SK-N-SH (cell line): ENCODE measurements at regions not wholly inside any gene's neighbourhood (a gene's known extent, or its start where the extent isn't known, plus 50 kb on each side); places are given as distances from the start of the nearest gene placed in this dataset.

Experiments
- FOSL2 ChIP-seq: IDR thresholded peaks from 2 replicates; pipeline ENCODE4 v1.4.0; 2012; ENCODE audit warnings: low read depth, mild to moderate bottlenecking, moderate library complexity, borderline replicate concordance
- MXI1 ChIP-seq: IDR thresholded peaks from 2 replicates; pipeline ENCODE4 v1.6.1; 2012; ENCODE audit warnings: mild to moderate bottlenecking, low read depth, low read length, improper control_type of control experiment
- NRF1 ChIP-seq: IDR thresholded peaks from 2 replicates; pipeline ENCODE4 v1.6.1; 2012; ENCODE audit warnings: low read depth, mild to moderate bottlenecking, low read length
- POLR2AphosphoS5 ChIP-seq: IDR thresholded peaks from 2 replicates; pipeline ENCODE4 v1.6.1; 2012; ENCODE audit warnings: low read depth, low read length
- RFX5 ChIP-seq: IDR thresholded peaks from 2 replicates; pipeline ENCODE4 v1.6.1; 2012; ENCODE audit warnings: mild to moderate bottlenecking, improper control_type of control experiment, low read length
- SIN3A ChIP-seq: IDR thresholded peaks from 2 replicates; pipeline ENCODE4 v1.6.1; 2012; ENCODE audit warnings: low read depth, mild to moderate bottlenecking, low read length, moderate library complexity, borderline replicate concordance
- TF ChIP-seq, protein P1 (sequence below): fragments of 200-600 bp; sonication (generic); IDR thresholded peaks from 2 replicates; pipeline ENCODE4 v1.6.1; 2017; ENCODE audit warnings: antibody characterized with exemption, mild to moderate bottlenecking, moderate library complexity
- TF ChIP-seq, protein P2 (sequence below): IDR thresholded peaks from 2 replicates; pipeline ENCODE4 v1.6.1; 2012; ENCODE audit warnings: mild to moderate bottlenecking, low read depth, low read length, moderate library complexity
- TF ChIP-seq, protein P3 (sequence below): IDR thresholded peaks from 2 replicates; pipeline ENCODE4 v1.4.0; 2012; ENCODE audit warnings: low read depth, borderline replicate concordance
- TF ChIP-seq, protein P4 (sequence below): IDR thresholded peaks from 2 replicates; pipeline ENCODE4 v1.4.0; 2012; ENCODE audit warnings: low read depth

DNA sequence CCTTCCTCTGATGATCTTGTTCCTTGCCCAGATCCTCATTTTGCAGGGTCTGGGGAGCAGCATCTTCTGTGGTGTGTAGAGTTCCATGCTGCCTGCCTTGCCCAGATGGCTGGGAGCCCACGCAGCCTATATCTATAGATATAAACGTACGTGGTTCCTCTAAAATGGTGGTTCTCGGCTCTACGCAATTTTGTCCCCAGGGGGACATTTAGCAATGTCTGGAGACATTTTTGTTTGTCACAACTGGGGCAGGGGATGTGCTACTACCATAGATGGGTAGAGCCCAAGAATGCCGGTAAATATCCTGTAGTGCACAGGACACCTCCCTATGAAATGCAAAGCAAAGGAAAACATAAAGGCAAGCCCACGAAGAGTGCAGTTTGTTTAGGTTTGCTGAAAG, 98.4 kb upstream of the SPACA1 start:
- TF ChIP-seq, protein P1, sequence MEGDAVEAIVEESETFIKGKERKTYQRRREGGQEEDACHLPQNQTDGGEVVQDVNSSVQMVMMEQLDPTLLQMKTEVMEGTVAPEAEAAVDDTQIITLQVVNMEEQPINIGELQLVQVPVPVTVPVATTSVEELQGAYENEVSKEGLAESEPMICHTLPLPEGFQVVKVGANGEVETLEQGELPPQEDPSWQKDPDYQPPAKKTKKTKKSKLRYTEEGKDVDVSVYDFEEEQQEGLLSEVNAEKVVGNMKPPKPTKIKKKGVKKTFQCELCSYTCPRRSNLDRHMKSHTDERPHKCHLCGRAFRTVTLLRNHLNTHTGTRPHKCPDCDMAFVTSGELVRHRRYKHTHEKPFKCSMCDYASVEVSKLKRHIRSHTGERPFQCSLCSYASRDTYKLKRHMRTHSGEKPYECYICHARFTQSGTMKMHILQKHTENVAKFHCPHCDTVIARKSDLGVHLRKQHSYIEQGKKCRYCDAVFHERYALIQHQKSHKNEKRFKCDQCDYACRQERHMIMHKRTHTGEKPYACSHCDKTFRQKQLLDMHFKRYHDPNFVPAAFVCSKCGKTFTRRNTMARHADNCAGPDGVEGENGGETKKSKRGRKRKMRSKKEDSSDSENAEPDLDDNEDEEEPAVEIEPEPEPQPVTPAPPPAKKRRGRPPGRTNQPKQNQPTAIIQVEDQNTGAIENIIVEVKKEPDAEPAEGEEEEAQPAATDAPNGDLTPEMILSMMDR = no peak
- TF ChIP-seq NRF1 (no peak), POLR2AphosphoS5 (no peak), RFX5 (no peak), SIN3A (no peak), MXI1 (no peak), FOSL2 (no peak)
- TF ChIP-seq, protein P2, sequence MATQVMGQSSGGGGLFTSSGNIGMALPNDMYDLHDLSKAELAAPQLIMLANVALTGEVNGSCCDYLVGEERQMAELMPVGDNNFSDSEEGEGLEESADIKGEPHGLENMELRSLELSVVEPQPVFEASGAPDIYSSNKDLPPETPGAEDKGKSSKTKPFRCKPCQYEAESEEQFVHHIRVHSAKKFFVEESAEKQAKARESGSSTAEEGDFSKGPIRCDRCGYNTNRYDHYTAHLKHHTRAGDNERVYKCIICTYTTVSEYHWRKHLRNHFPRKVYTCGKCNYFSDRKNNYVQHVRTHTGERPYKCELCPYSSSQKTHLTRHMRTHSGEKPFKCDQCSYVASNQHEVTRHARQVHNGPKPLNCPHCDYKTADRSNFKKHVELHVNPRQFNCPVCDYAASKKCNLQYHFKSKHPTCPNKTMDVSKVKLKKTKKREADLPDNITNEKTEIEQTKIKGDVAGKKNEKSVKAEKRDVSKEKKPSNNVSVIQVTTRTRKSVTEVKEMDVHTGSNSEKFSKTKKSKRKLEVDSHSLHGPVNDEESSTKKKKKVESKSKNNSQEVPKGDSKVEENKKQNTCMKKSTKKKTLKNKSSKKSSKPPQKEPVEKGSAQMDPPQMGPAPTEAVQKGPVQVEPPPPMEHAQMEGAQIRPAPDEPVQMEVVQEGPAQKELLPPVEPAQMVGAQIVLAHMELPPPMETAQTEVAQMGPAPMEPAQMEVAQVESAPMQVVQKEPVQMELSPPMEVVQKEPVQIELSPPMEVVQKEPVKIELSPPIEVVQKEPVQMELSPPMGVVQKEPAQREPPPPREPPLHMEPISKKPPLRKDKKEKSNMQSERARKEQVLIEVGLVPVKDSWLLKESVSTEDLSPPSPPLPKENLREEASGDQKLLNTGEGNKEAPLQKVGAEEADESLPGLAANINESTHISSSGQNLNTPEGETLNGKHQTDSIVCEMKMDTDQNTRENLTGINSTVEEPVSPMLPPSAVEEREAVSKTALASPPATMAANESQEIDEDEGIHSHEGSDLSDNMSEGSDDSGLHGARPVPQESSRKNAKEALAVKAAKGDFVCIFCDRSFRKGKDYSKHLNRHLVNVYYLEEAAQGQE = no peak
- TF ChIP-seq, protein P3, sequence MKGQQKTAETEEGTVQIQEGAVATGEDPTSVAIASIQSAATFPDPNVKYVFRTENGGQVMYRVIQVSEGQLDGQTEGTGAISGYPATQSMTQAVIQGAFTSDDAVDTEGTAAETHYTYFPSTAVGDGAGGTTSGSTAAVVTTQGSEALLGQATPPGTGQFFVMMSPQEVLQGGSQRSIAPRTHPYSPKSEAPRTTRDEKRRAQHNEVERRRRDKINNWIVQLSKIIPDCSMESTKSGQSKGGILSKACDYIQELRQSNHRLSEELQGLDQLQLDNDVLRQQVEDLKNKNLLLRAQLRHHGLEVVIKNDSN = no peak
- TF ChIP-seq, protein P4, sequence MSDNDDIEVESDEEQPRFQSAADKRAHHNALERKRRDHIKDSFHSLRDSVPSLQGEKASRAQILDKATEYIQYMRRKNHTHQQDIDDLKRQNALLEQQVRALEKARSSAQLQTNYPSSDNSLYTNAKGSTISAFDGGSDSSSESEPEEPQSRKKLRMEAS = no peak
